Activated T-helper 2 cell treated with anti-CD3 and anti-CD28 coated beads, Interferon-gamma antibody, Interleukin-2, Interleukin-4, amounts not matched to agents 10 μg/mL and 5 μg/mL and 100 μg/mL, durations not matched to agents 14 hours and 24 hours and 36 hours (primary cell): ENCODE measurements at regions not wholly inside any gene's neighbourhood (a gene's known extent, or its start where the extent isn't known, plus 50 kb on each side); places are given as distances from the start of the nearest gene placed in this dataset.
A peak's percentile ranks its signal among the peaks of the same experiment; 100 is the strongest.

Source experiments
- DNase-seq: peaks from one replicate; pipeline ENCODE4 v3.0.0; 2021; ENCODE audit warnings: low spot score
- H3K27ac Mint-ChIP-seq: one replicate; pipeline ENCODE4 v1.8.0; 2021; ENCODE audit warnings: mixed read lengths
- H3K27me3 Mint-ChIP-seq: one replicate; pipeline ENCODE4 v1.8.0; 2021; ENCODE audit warnings: low read depth, mixed read lengths
- H3K36me3 Mint-ChIP-seq: one replicate; pipeline ENCODE4 v1.8.0; 2021; ENCODE audit warnings: low read depth, mixed read lengths
- H3K4me1 Mint-ChIP-seq: one replicate; pipeline ENCODE4 v1.8.0; 2021; ENCODE audit warnings: low read depth, mixed read lengths
- H3K4me3 Mint-ChIP-seq: one replicate; pipeline ENCODE4 v1.8.0; 2021; ENCODE audit warnings: low read depth, mild to moderate bottlenecking, moderate library complexity, mixed read lengths
- H3K9me3 Mint-ChIP-seq: one replicate; pipeline ENCODE4 v1.8.0; 2021; ENCODE audit warnings: mixed read lengths
- intact Hi-C: fragments of 100-400 bp; cut with micrococcal nuclease; formaldehyde crosslinking; loops from one replicate; pipeline ENCODE4 v1.15.1; 2023

DNA sequence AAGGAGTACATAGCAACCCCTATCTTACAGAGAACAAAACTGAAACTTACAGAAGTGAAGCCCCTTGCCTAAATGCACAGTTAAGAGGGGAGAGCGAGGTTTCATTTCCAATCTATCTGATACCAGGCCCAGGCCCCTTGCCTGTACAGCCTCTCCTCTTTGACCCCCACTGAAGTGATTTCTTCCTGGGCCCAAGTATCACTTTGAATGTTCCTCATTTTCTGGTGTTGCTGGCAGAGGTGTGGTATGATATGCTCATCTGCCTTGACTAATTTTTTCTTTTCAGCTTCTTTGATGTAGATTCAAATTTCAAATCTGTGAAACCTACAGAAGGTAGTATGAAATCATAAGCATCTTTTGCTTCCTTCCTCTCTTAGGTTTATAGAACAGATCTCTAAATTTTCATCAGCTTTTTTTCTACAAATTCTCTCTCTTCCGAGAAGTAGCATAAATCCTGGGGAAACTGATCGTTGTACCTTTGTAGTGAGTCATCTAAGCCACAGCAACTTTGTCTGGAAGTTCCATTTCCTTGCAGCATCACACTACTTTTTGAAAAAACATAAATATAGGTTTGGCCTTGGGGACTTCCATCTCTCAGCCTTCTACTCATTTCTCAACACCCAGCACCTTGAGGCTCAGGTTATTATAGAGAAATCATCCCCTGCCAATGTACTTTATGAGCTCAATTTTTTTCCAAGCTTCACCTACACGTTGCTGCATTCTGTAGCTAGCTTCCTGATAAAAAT lies 402.4 kb upstream of the PTGER4 start:
- intact Hi-C loops = loop anchor here (1.0 to 10.0 kb wide), 16 partner anchors 19 to 475 kb away; partner anchors contain the start of gene PTGER4
- H3K27me3 Mint-ChIP-seq = no peaks in the 10 kb centered on the region
- peaks cover 53% of the 10 kb centered on the region for H3K4me1 Mint-ChIP-seq
- H3K27ac Mint-ChIP-seq = peak overlapping the region; percentile 87
- peaks cover 21% of the 10 kb centered on the region for H3K36me3 Mint-ChIP-seq
- peak overlapping the region; percentile 5 for H3K4me3 Mint-ChIP-seq
- peaks cover 23% of the 10 kb centered on the region for H3K9me3 Mint-ChIP-seq
- peak; percentile 22 for DNase-seq

GRCh38 chr5:40276426-40277102 lies 403.2 kb upstream of the PTGER4 start:
- H3K4me1 Mint-ChIP-seq = peaks cover 58% of the 10 kb centered on the region
- peak overlapping the region; percentile 5 for H3K4me3 Mint-ChIP-seq
- H3K9me3 Mint-ChIP-seq = peaks cover 26% of the 10 kb centered on the region
- intact Hi-C loops = loop anchor here (1.0 to 10.0 kb wide), 16 partner anchors 18 to 476 kb away; partner anchors contain the start of gene PTGER4
- peaks cover 21% of the 10 kb centered on the region for H3K36me3 Mint-ChIP-seq
- peak overlapping the region; percentile 87 for H3K27ac Mint-ChIP-seq
- no peak for DNase-seq
- H3K27me3 Mint-ChIP-seq = no peaks in the 10 kb centered on the region

- DNase-seq = no peak
- peaks cover 16% of the 10 kb centered on the region for H3K36me3 Mint-ChIP-seq
- intact Hi-C loops = loop anchor here (10.0 kb wide), 1 partner anchor 460 kb away; no protein-coding TSS in a partner anchor
- no peak overlapping the region for H3K4me3 Mint-ChIP-seq
- H3K27ac Mint-ChIP-seq = no peak overlapping the region
- H3K4me1 Mint-ChIP-seq = peaks cover 73% of the 10 kb centered on the region
- H3K9me3 Mint-ChIP-seq = peaks cover 16% of the 10 kb centered on the region
- H3K27me3 Mint-ChIP-seq = no peaks in the 10 kb centered on the region
Measured at GRCh38 chr5:40274568-40274967, 405.1 kb upstream of the PTGER4 start.

DNA sequence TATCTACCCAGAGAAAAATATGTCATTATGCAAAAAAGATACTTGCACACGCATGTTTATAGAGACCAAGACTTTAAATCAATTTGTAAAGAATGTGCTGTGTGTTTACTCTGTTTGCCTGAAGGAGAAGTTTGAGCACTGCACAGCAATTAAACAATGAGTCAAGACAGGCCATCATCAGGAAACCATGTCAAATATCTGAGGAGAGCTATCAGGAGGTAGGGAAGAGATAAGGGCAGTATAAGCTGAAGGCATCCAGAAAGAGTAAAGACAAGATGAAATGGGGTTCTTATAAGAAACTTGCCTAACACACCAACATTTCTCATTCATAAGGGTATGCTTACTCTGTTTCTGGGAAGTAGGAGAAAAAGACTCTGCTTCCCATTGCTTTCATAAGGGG lies 405.8 kb upstream of the PTGER4 start:
- no peak overlapping the region for H3K27ac Mint-ChIP-seq
- no peaks in the 10 kb centered on the region for H3K27me3 Mint-ChIP-seq
- H3K36me3 Mint-ChIP-seq = peaks cover 19% of the 10 kb centered on the region
- H3K4me1 Mint-ChIP-seq = peaks cover 76% of the 10 kb centered on the region
- intact Hi-C loops = loop anchor here (10.0 kb wide), 1 partner anchor 461 kb away; no protein-coding TSS in a partner anchor
- H3K9me3 Mint-ChIP-seq = peaks cover 16% of the 10 kb centered on the region
- DNase-seq = no peak
- H3K4me3 Mint-ChIP-seq = no peak overlapping the region

DNA sequence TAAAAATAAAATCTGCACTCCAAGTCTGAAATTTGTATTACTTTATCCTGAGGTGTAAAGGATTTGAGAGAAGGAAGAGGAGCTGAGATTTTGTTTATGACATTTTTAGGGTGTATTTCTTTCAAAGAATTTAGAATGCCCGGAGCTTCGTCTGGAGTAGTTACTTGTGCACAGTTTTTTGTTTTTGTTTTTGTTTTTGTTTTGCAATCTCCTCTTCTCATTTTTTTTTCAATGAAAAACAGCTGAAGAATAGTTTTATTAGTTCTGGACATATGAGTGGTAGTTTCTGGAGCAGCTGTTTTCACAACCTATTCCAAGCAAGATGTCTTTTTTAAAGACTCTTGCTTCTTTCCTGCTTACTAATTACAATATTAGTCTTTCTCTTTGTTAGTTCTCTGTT lies 408.2 kb upstream of the PTGER4 start:
- Mint-ChIP-seq H3K4me3 (no peak overlapping the region), H3K9me3 (peaks cover 17% of the 10 kb centered on the region), H3K27me3 (no peaks in the 10 kb centered on the region), H3K4me1 (peaks cover 53% of the 10 kb centered on the region), H3K27ac (no peak overlapping the region), H3K36me3 (peaks cover 19% of the 10 kb centered on the region)
- intact Hi-C loops = loop anchor here (10.0 kb wide), 1 partner anchor 463 kb away; no protein-coding TSS in a partner anchor
- DNase-seq = no peak

- DNase-seq = no peak
- Mint-ChIP-seq H3K36me3 (peaks cover 19% of the 10 kb centered on the region), H3K4me1 (peaks cover 42% of the 10 kb centered on the region), H3K27me3 (no peaks in the 10 kb centered on the region), H3K27ac (no peak overlapping the region), H3K4me3 (no peak overlapping the region), H3K9me3 (peaks cover 20% of the 10 kb centered on the region)
- intact Hi-C loops = loop anchor here (10.0 kb wide), 1 partner anchor 464 kb away; no protein-coding TSS in a partner anchor
Measured at GRCh38 chr5:40270274-40270845, 409.4 kb upstream of the PTGER4 start.

GRCh38 chr5:40268088-40268487 lies 411.6 kb upstream of the PTGER4 start:
- Mint-ChIP-seq H3K4me3 (no peak overlapping the region), H3K27ac (no peak overlapping the region), H3K4me1 (peaks cover 27% of the 10 kb centered on the region), H3K36me3 (peaks cover 13% of the 10 kb centered on the region), H3K27me3 (no peaks in the 10 kb centered on the region), H3K9me3 (peaks cover 10% of the 10 kb centered on the region)
- DNase-seq = no peak
- intact Hi-C loops = no loop called here

- Mint-ChIP-seq H3K27me3 (no peaks in the 10 kb centered on the region), H3K9me3 (peaks cover 4% of the 10 kb centered on the region), H3K4me1 (peaks cover 23% of the 10 kb centered on the region), H3K27ac (no peak overlapping the region), H3K36me3 (peaks cover 13% of the 10 kb centered on the region), H3K4me3 (no peak overlapping the region)
- DNase-seq = no peak
- intact Hi-C loops = no loop called here
Measured at GRCh38 chr5:40266952-40267351, 412.8 kb upstream of the PTGER4 start.

DNA sequence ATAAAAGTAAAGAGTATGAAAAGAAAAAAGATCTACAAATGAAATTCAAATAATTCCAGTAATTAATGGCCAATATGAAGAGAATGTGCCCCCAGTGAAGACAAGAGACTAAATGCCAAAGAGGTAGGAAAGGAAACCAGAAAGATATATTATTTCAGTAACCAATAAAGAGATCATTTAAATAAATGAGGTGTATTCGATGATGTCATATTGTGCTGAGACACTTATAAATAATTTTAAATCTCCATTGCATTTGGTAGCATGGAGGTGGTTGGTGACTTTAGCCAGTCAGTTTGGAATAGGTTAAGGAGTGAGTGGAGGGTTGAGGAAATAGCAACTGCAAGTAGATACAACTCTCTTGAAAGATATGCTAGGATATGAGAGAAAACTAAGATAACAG lies 417.7 kb upstream of the PTGER4 start:
- Mint-ChIP-seq H3K27ac (no peak overlapping the region), H3K27me3 (no peaks in the 10 kb centered on the region), H3K9me3 (peaks cover 12% of the 10 kb centered on the region), H3K4me1 (peaks cover 10% of the 10 kb centered on the region), H3K4me3 (no peak overlapping the region), H3K36me3 (peaks cover 7% of the 10 kb centered on the region)
- intact Hi-C loops = no loop called here
- DNase-seq = no peak

DNA sequence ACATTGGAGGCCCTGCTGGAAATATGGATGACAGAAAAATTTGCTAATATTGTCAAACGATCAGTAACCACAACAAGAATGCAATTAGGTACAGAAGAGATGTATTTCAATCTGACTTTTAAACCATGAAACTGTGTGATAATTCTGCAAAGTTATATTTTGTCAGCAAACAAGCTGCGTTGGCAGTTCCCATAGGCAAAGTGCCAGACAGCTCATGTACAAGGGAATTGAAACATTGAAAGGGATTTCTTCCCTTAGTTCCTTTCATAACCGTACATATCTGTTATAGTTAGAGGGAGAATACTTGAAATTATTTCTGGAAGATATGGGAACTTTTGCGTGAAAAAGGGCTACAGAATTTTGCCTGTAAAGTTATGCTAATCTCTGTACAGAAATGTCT lies 419.4 kb upstream of the PTGER4 start:
- H3K36me3 Mint-ChIP-seq = peaks cover 7% of the 10 kb centered on the region
- H3K4me3 Mint-ChIP-seq = no peak overlapping the region
- DNase-seq = no peak
- H3K9me3 Mint-ChIP-seq = peaks cover 8% of the 10 kb centered on the region
- no peaks in the 10 kb centered on the region for H3K27me3 Mint-ChIP-seq
- intact Hi-C loops = no loop called here
- H3K4me1 Mint-ChIP-seq = peaks cover 10% of the 10 kb centered on the region
- no peak overlapping the region for H3K27ac Mint-ChIP-seq

- intact Hi-C loops = loop anchor here (2.0 kb wide), 1 partner anchor 19 kb away; no protein-coding TSS in a partner anchor
- no peak overlapping the region for H3K4me3 Mint-ChIP-seq
- no peak for DNase-seq
Measured at GRCh38 chr5:40258222-40258621, 421.5 kb upstream of the PTGER4 start.

DNA sequence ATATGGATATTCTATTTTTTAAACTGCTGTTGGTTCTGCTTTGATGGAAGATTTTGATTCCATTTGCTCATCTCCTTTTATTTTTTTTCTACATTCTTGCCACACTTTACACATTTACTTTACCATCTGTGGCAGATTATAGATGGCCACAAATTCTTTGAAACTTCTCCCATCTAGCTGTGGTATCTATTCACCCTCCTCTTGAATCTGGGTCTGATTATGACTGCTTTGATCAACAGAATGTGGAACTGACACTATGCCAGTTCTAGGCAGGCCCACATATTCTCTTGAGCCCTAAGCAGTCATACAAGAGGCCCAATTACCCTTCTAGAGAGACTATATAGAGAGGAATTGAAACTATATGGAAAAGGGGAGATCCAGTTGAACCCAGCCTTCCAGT lies 439.0 kb upstream of the PTGER4 start:
- Mint-ChIP-seq H3K4me1 (peaks cover 18% of the 10 kb centered on the region), H3K27ac (no peak overlapping the region)

More at GRCh38 chr5:40258222-40258621, 421.5 kb upstream of the PTGER4 start:
- H3K27ac Mint-ChIP-seq = peak overlapping the region; percentile 48
- H3K36me3 Mint-ChIP-seq = peaks cover 8% of the 10 kb centered on the region
- no peaks in the 10 kb centered on the region for H3K27me3 Mint-ChIP-seq
- peaks cover 16% of the 10 kb centered on the region for H3K9me3 Mint-ChIP-seq
- peaks cover 12% of the 10 kb centered on the region for H3K4me1 Mint-ChIP-seq

More for the DNA sequence above, 439.0 kb upstream of the PTGER4 start:
- Mint-ChIP-seq H3K4me3 (no peak overlapping the region), H3K36me3 (peaks cover 36% of the 10 kb centered on the region), H3K27me3 (no peaks in the 10 kb centered on the region), H3K9me3 (peaks cover 47% of the 10 kb centered on the region)
- no peak for DNase-seq
- intact Hi-C loops = no loop called here
